ENCODE measurements at regions not wholly inside any gene's neighbourhood (a gene's known extent, or its start where the extent isn't known, plus 50 kb on each side); places are given as distances from the start of the nearest gene placed in this dataset.

GRCh38 chr10:90373911-90374310, 483.9 kb downstream of the HTR7 start:
- no peaks in the 10 kb centered on the region for H3K9me3 ChIP-seq
- ATAC-seq (no peak), DNase-seq (no peak)
- H3K27ac ChIP-seq, result no peak overlapping the region
- no peaks in the 10 kb centered on the region for H3K4me1 ChIP-seq
- TF ChIP-seq POLR2A (IDR thresholded peaks at IDR 0.05), result no peak
- in situ Hi-C loops (cut with MboI; ENCODE audit: low sequenced_read_pairs in 4 of 4), result no loop called here
- no peaks in the 10 kb centered on the region for H3K27me3 ChIP-seq
- no peak overlapping the region for H3K4me3 ChIP-seq
- H3K36me3 ChIP-seq, result no peaks in the 10 kb centered on the region
- intact Hi-C loops (cut with DNase I; ENCODE audit: low total_unique reads), result no loop called here

- no peak for DNase-seq
- in situ Hi-C loops (cut with MboI; ENCODE audit: low sequenced_read_pairs in 4 of 4) (no loop called here), intact Hi-C loops (cut with DNase I; ENCODE audit: low total_unique reads) (no loop called here)
- no peaks in the 10 kb centered on the region for H3K4me1 ChIP-seq
- H3K27me3 ChIP-seq, result no peaks in the 10 kb centered on the region
- H3K4me3 ChIP-seq, result no peak overlapping the region
- no peak overlapping the region for H3K27ac ChIP-seq
- H3K36me3 ChIP-seq, result no peaks in the 10 kb centered on the region
- ATAC-seq, result no peak
- no peaks in the 10 kb centered on the region for H3K9me3 ChIP-seq
- TF ChIP-seq POLR2A (IDR thresholded peaks at IDR 0.05) (no peak), CTCF (IDR thresholded peaks at IDR 0.05 in 4 of 5, conservative IDR thresholded peaks at IDR 0.05 in 1 of 5) (no peak)
These were observed 479.2 kb downstream of the HTR7 start for GRCh38 chr10:90378524-90379076.

GRCh38 chr10:90381468-90381867, 476.4 kb downstream of the HTR7 start:
- H3K4me3 ChIP-seq, result no peak overlapping the region
- no peaks in the 10 kb centered on the region for H3K27me3 ChIP-seq
- no peaks in the 10 kb centered on the region for H3K4me1 ChIP-seq
- intact Hi-C loops (cut with DNase I; ENCODE audit: low total_unique reads) (no loop called here), in situ Hi-C loops (cut with MboI; ENCODE audit: low sequenced_read_pairs in 4 of 4) (no loop called here)
- ATAC-seq, result no peak
- no peaks in the 10 kb centered on the region for H3K36me3 ChIP-seq
- no peak for DNase-seq
- no peaks in the 10 kb centered on the region for H3K9me3 ChIP-seq
- no peak for TF ChIP-seq POLR2A (IDR thresholded peaks at IDR 0.05)
- TF ChIP-seq CTCF (IDR thresholded peaks at IDR 0.05 in 4 of 5, conservative IDR thresholded peaks at IDR 0.05 in 1 of 5), result no peak
- no peak overlapping the region for H3K27ac ChIP-seq

GRCh38 chr10:90389876-90390275, 468.0 kb downstream of the HTR7 start:
- ATAC-seq, result no peak

GRCh38 chr10:90394311-90394710, 463.5 kb downstream of the HTR7 start:
- intact Hi-C loops (cut with DNase I; ENCODE audit: low total_unique reads), result no loop called here
- no peaks in the 10 kb centered on the region for H3K4me1 ChIP-seq
- H3K4me3 ChIP-seq, result no peak overlapping the region
- in situ Hi-C loops (cut with MboI; ENCODE audit: low sequenced_read_pairs in 4 of 4), result no loop called here
- no peaks in the 10 kb centered on the region for H3K27me3 ChIP-seq
- no peak overlapping the region for H3K27ac ChIP-seq
- TF ChIP-seq POLR2A (IDR thresholded peaks at IDR 0.05) (no peak), CTCF (IDR thresholded peaks at IDR 0.05 in 4 of 5, conservative IDR thresholded peaks at IDR 0.05 in 1 of 5) (no peak)
- no peaks in the 10 kb centered on the region for H3K36me3 ChIP-seq
- ATAC-seq (no peak), DNase-seq (no peak)
- H3K9me3 ChIP-seq, result no peaks in the 10 kb centered on the region

More at GRCh38 chr10:90389876-90390275, 468.0 kb downstream of the HTR7 start:
- Histone ChIP-seq H3K27me3 (no peaks in the 10 kb centered on the region), H3K27ac (no peak overlapping the region), H3K9me3 (no peaks in the 10 kb centered on the region), H3K4me1 (no peaks in the 10 kb centered on the region), H3K36me3 (no peaks in the 10 kb centered on the region), H3K4me3 (no peak overlapping the region)
- intact Hi-C loops (cut with DNase I; ENCODE audit: low total_unique reads) (no loop called here), in situ Hi-C loops (cut with MboI; ENCODE audit: low sequenced_read_pairs in 4 of 4) (no loop called here)
- DNase-seq, result no peak
- TF ChIP-seq POLR2A (IDR thresholded peaks at IDR 0.05) (no peak), CTCF (IDR thresholded peaks at IDR 0.05 in 4 of 5, conservative IDR thresholded peaks at IDR 0.05 in 1 of 5) (no peak)

Data from gastrocnemius medialis (tissue), 4 donors.